ENCODE measurements at regions not wholly inside any gene's neighbourhood (a gene's known extent, or its start where the extent isn't known, plus 50 kb on each side); places are given as distances from the start of the nearest gene placed in this dataset.

- Mint-ChIP-seq H3K4me3 (ENCODE audit: unreplicated experiment) (no peak overlapping the region), H3K36me3 (ENCODE audit: low read depth) (no peaks in the 10 kb centered on the region), H3K27me3 (ENCODE audit: low read depth) (no peaks in the 10 kb centered on the region), H3K27ac (ENCODE audit: unreplicated experiment) (peak overlapping the region; percentile 88), H3K4me1 (ENCODE audit: low read depth) (peaks cover 24% of the 10 kb centered on the region), H3K9me3 (ENCODE audit: low read depth) (no peaks in the 10 kb centered on the region)
- no peak for DNase-seq (ENCODE audit: low spot score)
- no peak for TF ChIP-seq CTCF (IDR thresholded peaks at IDR 0.05)
Measured at GRCh38 chr6:105607636-105608621, 205.0 kb upstream of the PREP start.

GRCh38 chr6:105606831-105607463 lies 204.1 kb upstream of the PREP start:
- no peaks in the 10 kb centered on the region for H3K9me3 Mint-ChIP-seq (ENCODE audit: low read depth)
- peaks cover 24% of the 10 kb centered on the region for H3K4me1 Mint-ChIP-seq (ENCODE audit: low read depth)
- no peaks in the 10 kb centered on the region for H3K36me3 Mint-ChIP-seq (ENCODE audit: low read depth)
- H3K27me3 Mint-ChIP-seq (ENCODE audit: low read depth): no peaks in the 10 kb centered on the region
- no peak overlapping the region for H3K4me3 Mint-ChIP-seq (ENCODE audit: unreplicated experiment)
- H3K27ac Mint-ChIP-seq (ENCODE audit: unreplicated experiment): peak overlapping the region; percentile 12
- DNase-seq (ENCODE audit: low spot score): no peak
- no peak for TF ChIP-seq CTCF (IDR thresholded peaks at IDR 0.05)

- Mint-ChIP-seq H3K27ac (ENCODE audit: unreplicated experiment) (no peak overlapping the region), H3K4me1 (ENCODE audit: low read depth) (peaks cover 42% of the 10 kb centered on the region), H3K9me3 (ENCODE audit: low read depth) (no peaks in the 10 kb centered on the region), H3K4me3 (ENCODE audit: unreplicated experiment) (no peak overlapping the region), H3K27me3 (ENCODE audit: low read depth) (no peaks in the 10 kb centered on the region), H3K36me3 (ENCODE audit: low read depth) (no peaks in the 10 kb centered on the region)
- no peak for DNase-seq (ENCODE audit: low spot score)
- TF ChIP-seq CTCF (IDR thresholded peaks at IDR 0.05): no peak
Measured at GRCh38 chr6:105604587-105604884, 201.7 kb upstream of the PREP start.

GRCh38 chr6:105603788-105604586 lies 201.1 kb upstream of the PREP start:
- H3K4me3 Mint-ChIP-seq (ENCODE audit: unreplicated experiment): no peak overlapping the region
- H3K4me1 Mint-ChIP-seq (ENCODE audit: low read depth): peaks cover 38% of the 10 kb centered on the region
- no peaks in the 10 kb centered on the region for H3K9me3 Mint-ChIP-seq (ENCODE audit: low read depth)
- no peak for DNase-seq (ENCODE audit: low spot score)
- TF ChIP-seq CTCF (IDR thresholded peaks at IDR 0.05): no peak
- no peaks in the 10 kb centered on the region for H3K36me3 Mint-ChIP-seq (ENCODE audit: low read depth)
- H3K27me3 Mint-ChIP-seq (ENCODE audit: low read depth): no peaks in the 10 kb centered on the region
- no peak overlapping the region for H3K27ac Mint-ChIP-seq (ENCODE audit: unreplicated experiment)
